Ovary (tissue), 7 donors: ENCODE measurements at regions not wholly inside any gene's neighbourhood (a gene's known extent, or its start where the extent isn't known, plus 50 kb on each side); places are given as distances from the start of the nearest gene placed in this dataset.

Experiments used
- DNase-seq, 5 donors: peaks; one replicate each; pipeline ENCODE4 v3.0.0-alpha.2; 2019 to 2020
- H3K27ac ChIP-seq, 2 donors: fragments of 200-600 bp; one replicate each; pipeline versions ENCODE4 v1.5.1 to v1.8.0; 2019 to 2022
- H3K27me3 ChIP-seq: fragments of 200-600 bp; one replicate; pipeline ENCODE4 v1.8.0; 2022
- H3K36me3 ChIP-seq: fragments of 200-600 bp; sonication (generic); one replicate; pipeline ENCODE4 v1.5.1; 2019
- H3K4me1 ChIP-seq: one replicate; pipeline ENCODE4 v1.8.1; 2013; ENCODE audit warnings: mild to moderate bottlenecking, moderate library complexity; ENCODE audit not compliant: insufficient read depth
- H3K4me3 ChIP-seq: fragments of 200-600 bp; sonication (generic); one replicate; pipeline ENCODE4 v1.5.1; 2017
- H3K9me3 ChIP-seq, 2 donors: fragments of 200-600 bp in 1 of 2; sonication (generic) in 1 of 2; one replicate each; pipeline versions ENCODE4 v1.5.1 to v1.8.1; 2013 to 2019; ENCODE audit warnings: mild to moderate bottlenecking in 1 of 2, moderate library complexity in 1 of 2
- CTCF ChIP-seq, 3 donors: fragments of 450-650 bp in 2 of 3; fragments of 200-600 bp in 1 of 3; IDR thresholded peaks; one replicate each; pipeline versions ENCODE4 v1.5.1 to v1.8.0; 2016 to 2022; ENCODE audit warnings: antibody characterized with exemption in 3 of 3, mild to moderate bottlenecking in 1 of 3
- EP300 ChIP-seq: sonication (generic); formaldehyde crosslinking; IDR thresholded peaks from one replicate; pipeline ENCODE4 v1.6.1; 2017; ENCODE audit warnings: antibody characterized with exemption
- POLR2A ChIP-seq: fragments of 450-650 bp; IDR thresholded peaks from one replicate; pipeline ENCODE4 v1.6.1; 2017; ENCODE audit warnings: antibody characterized with exemption, mild to moderate bottlenecking, moderate library complexity
- WGBS, 3 donors: extraction: QIAGEN DNeasy Blood & Tissue Kit in 1 of 3; methylation state at CpG; one replicate each; pipeline versions ENCODE4 v1.1.5 to v1.1.7; 2013 to 2017; 5-methylcytosine and 5-hydroxymethylcytosine counted together
- intact Hi-C, 4 donors: fragments of 100-400 bp; cut with DNase I; formaldehyde crosslinking; loops; one replicate each; pipeline versions ENCODE4 v1.11.0 to v1.15.1; 2022 to 2023
- donor health status: DM: no; HTN: no; CAD: no; lungs with moderate emphysema.
- donor health status: DM: no; HTN: no; CAD: no.
- donor health status: Bipolar disorder and iron deficiency.
- donor health status: DM: no; HTN: no; CAD: no.
- donor health status: DM: yes; HTN: yes; CAD: no.

GRCh38 chrX:5802391-5802790 lies 426.3 kb downstream of the NLGN4X start:
- DNase-seq: no peak
- WGBS, 3 donors: 34 to 51% (median 35%) methylated on average over 1 of the region's 1 CpG
- no peaks in the 10 kb centered on the region for H3K27me3 ChIP-seq
- TF ChIP-seq EP300: no peak
- TF ChIP-seq POLR2A: no peak
- intact Hi-C loops: no loop called here
- H3K4me3 ChIP-seq: no peak overlapping the region
- no peak overlapping the region for H3K27ac ChIP-seq
- H3K4me1 ChIP-seq: no peaks in the 10 kb centered on the region
- H3K36me3 ChIP-seq: no peaks in the 10 kb centered on the region
- no peaks in the 10 kb centered on the region for H3K9me3 ChIP-seq

GRCh38 chrX:5791721-5792120 lies 436.9 kb downstream of the NLGN4X start:
- Histone ChIP-seq H3K27me3 (no peaks in the 10 kb centered on the region), H3K9me3 (no peaks in the 10 kb centered on the region), H3K36me3 (no peaks in the 10 kb centered on the region), H3K4me1 (no peaks in the 10 kb centered on the region), H3K27ac (no peak overlapping the region), H3K4me3 (no peak overlapping the region)
- intact Hi-C loops: no loop called here
- TF ChIP-seq POLR2A (no peak), CTCF (IDR thresholded peaks at IDR 0.05) (no peak), EP300 (no peak)
- no peak for DNase-seq
- 78 to 90% (median 78%) methylated on average over 4 of the region's 4 CpGs for WGBS, 3 donors

GRCh38 chrX:5788910-5789309 lies 439.8 kb downstream of the NLGN4X start:
- H3K27me3 ChIP-seq: no peaks in the 10 kb centered on the region
- no peaks in the 10 kb centered on the region for H3K36me3 ChIP-seq
- intact Hi-C loops: no loop called here
- no peaks in the 10 kb centered on the region for H3K9me3 ChIP-seq
- H3K4me3 ChIP-seq: no peak overlapping the region
- H3K4me1 ChIP-seq: no peaks in the 10 kb centered on the region
- WGBS, 3 donors: 71 to 73% (median 73%) methylated on average over 4 of the region's 4 CpGs
- H3K27ac ChIP-seq: no peak overlapping the region
- TF ChIP-seq POLR2A: no peak
- no peak for TF ChIP-seq EP300
- no peak for TF ChIP-seq CTCF (IDR thresholded peaks at IDR 0.05)
- no peak for DNase-seq

GRCh38 chrX:5780821-5781220 lies 447.8 kb downstream of the NLGN4X start:
- H3K27me3 ChIP-seq: no peaks in the 10 kb centered on the region
- 52 to 76% (median 62%) methylated on average over 2 of the region's 2 CpGs for WGBS, 3 donors
- intact Hi-C loops: no loop called here

More at GRCh38 chrX:5780821-5781220, 447.8 kb downstream of the NLGN4X start:
- DNase-seq: no peak
- no peaks in the 10 kb centered on the region for H3K9me3 ChIP-seq
- no peak overlapping the region for H3K4me3 ChIP-seq
- TF ChIP-seq EP300: no peak
- TF ChIP-seq CTCF (IDR thresholded peaks at IDR 0.05): no peak
- TF ChIP-seq POLR2A: no peak
- H3K4me1 ChIP-seq: no peaks in the 10 kb centered on the region
- no peak overlapping the region for H3K27ac ChIP-seq
- no peaks in the 10 kb centered on the region for H3K36me3 ChIP-seq
